Neural progenitor cell (in vitro differentiated cells): ENCODE measurements at regions not wholly inside any gene's neighbourhood (a gene's known extent, or its start where the extent isn't known, plus 50 kb on each side); places are given as distances from the start of the nearest gene placed in this dataset.

ENCODE experiments used
- CTCF ChIP-seq: fragments of 200-600 bp; sonication (generic); IDR thresholded peaks from 2 replicates; pipeline ENCODE4 v1.5.1; 2017; ENCODE audit warnings: antibody characterized with exemption, mild to moderate bottlenecking
- EZH2 ChIP-seq: fragments of 200-600 bp; sonication (generic); IDR thresholded peaks from 2 replicates; pipeline ENCODE4 v1.6.1; 2017; ENCODE audit warnings: antibody characterized with exemption, mild to moderate bottlenecking, moderate library complexity
- EZH2phosphoT487 ChIP-seq: fragments of 200-600 bp; sonication (generic); IDR thresholded peaks from 2 replicates; pipeline ENCODE4 v1.6.1; 2017; ENCODE audit warnings: antibody characterized with exemption

GRCh38 chr1:102586022-102586421 lies 522.3 kb downstream of the COL11A1 start:
- TF ChIP-seq CTCF, result no peak
- TF ChIP-seq EZH2, result no peak
- TF ChIP-seq EZH2phosphoT487, result no peak
